ENCODE measurements at regions not wholly inside any gene's neighbourhood (a gene's known extent, or its start where the extent isn't known, plus 50 kb on each side); places are given as distances from the start of the nearest gene placed in this dataset.

- Histone ChIP-seq H3K27me3 (no peaks in the 10 kb centered on the region), H3K36me3 (no peaks in the 10 kb centered on the region), H3K4me3 (no peak overlapping the region), H3K27ac (no peak overlapping the region), H3K4me1 (ENCODE audit: low read depth) (peaks cover 9% of the 10 kb centered on the region), H3K9me3 (ENCODE audit: low read depth) (no peaks in the 10 kb centered on the region)
- no peak for TF ChIP-seq CTCF (IDR thresholded peaks at IDR 0.05; ENCODE audit: low read depth, low read length)
- DNase-seq (ENCODE audit: low read depth in 1 of 2, low spot score in 1 of 2): no peak
Observed at GRCh38 chr5:171676286-171676944, 109.2 kb upstream of the SMIM23 start.

GRCh38 chr5:171678646-171679045 is 107.0 kb upstream of the SMIM23 start:
- H3K27me3 ChIP-seq: no peaks in the 10 kb centered on the region
- no peak overlapping the region for H3K4me3 ChIP-seq
- DNase-seq (ENCODE audit: low read depth in 1 of 2, low spot score in 1 of 2): no peak
- no peaks in the 10 kb centered on the region for H3K36me3 ChIP-seq
- H3K4me1 ChIP-seq (ENCODE audit: low read depth): peaks cover 14% of the 10 kb centered on the region
- H3K27ac ChIP-seq: peak overlapping the region; percentile 43
- TF ChIP-seq CTCF (IDR thresholded peaks at IDR 0.05; ENCODE audit: low read depth, low read length): no peak
- no peaks in the 10 kb centered on the region for H3K9me3 ChIP-seq (ENCODE audit: low read depth)

GRCh38 chr5:171680485-171680884 is 105.1 kb upstream of the SMIM23 start:
- H3K27ac ChIP-seq: no peak overlapping the region
- DNase-seq (ENCODE audit: low read depth in 1 of 2, low spot score in 1 of 2): no peak
- no peaks in the 10 kb centered on the region for H3K36me3 ChIP-seq
- H3K9me3 ChIP-seq (ENCODE audit: low read depth): no peaks in the 10 kb centered on the region
- no peak overlapping the region for H3K4me3 ChIP-seq
- H3K27me3 ChIP-seq: no peaks in the 10 kb centered on the region
- peaks cover 17% of the 10 kb centered on the region for H3K4me1 ChIP-seq (ENCODE audit: low read depth)
- TF ChIP-seq CTCF (IDR thresholded peaks at IDR 0.05; ENCODE audit: low read depth, low read length): no peak

- H3K9me3 ChIP-seq (ENCODE audit: low read depth): no peaks in the 10 kb centered on the region
- TF ChIP-seq CTCF (IDR thresholded peaks at IDR 0.05; ENCODE audit: low read depth, low read length): no peak
- H3K36me3 ChIP-seq: no peaks in the 10 kb centered on the region
- peaks cover 17% of the 10 kb centered on the region for H3K4me1 ChIP-seq (ENCODE audit: low read depth)
- no peak for DNase-seq (ENCODE audit: low read depth in 1 of 2, low spot score in 1 of 2)
- no peak overlapping the region for H3K4me3 ChIP-seq
- H3K27me3 ChIP-seq: no peaks in the 10 kb centered on the region
- H3K27ac ChIP-seq: no peak overlapping the region
Observed at GRCh38 chr5:171681061-171681460, 104.6 kb upstream of the SMIM23 start.

GRCh38 chr5:171681677-171682076 is 103.9 kb upstream of the SMIM23 start:
- no peak for TF ChIP-seq CTCF (IDR thresholded peaks at IDR 0.05; ENCODE audit: low read depth, low read length)
- Histone ChIP-seq H3K4me3 (no peak overlapping the region), H3K27me3 (no peaks in the 10 kb centered on the region), H3K27ac (no peak overlapping the region), H3K9me3 (ENCODE audit: low read depth) (no peaks in the 10 kb centered on the region), H3K4me1 (ENCODE audit: low read depth) (peaks cover 17% of the 10 kb centered on the region), H3K36me3 (no peaks in the 10 kb centered on the region)
- peak in 1 of 2 donors; percentile 18 for DNase-seq (ENCODE audit: low read depth in 1 of 2, low spot score in 1 of 2)

Measured in cardiac muscle cell (in vitro differentiated cells and primary cell).